NCI-H1048 (cell line): ENCODE measurements at regions not wholly inside any gene's neighbourhood (a gene's known extent, or its start where the extent isn't known, plus 50 kb on each side); places are given as distances from the start of the nearest gene placed in this dataset.
A peak's percentile ranks its signal among the peaks of the same experiment; 100 is the strongest.
"Not testable (repeated sequence)": the region's sequence is repeated elsewhere in the genome, so short reads cannot be mapped to it uniquely, and the experiment has no call there.

Source experiments
- DNase-seq: peaks from one replicate; lab custom pipeline; 2025; lab: John Stamatoyannopoulos, UW

GRCh38 chr2:234156326-234156725 is 105.8 kb downstream of the SPP2 start:
- no peak for DNase-seq

GRCh38 chr2:234152835-234153234 is 102.3 kb downstream of the SPP2 start:
- DNase-seq, result not testable (repeated sequence)

DNA sequence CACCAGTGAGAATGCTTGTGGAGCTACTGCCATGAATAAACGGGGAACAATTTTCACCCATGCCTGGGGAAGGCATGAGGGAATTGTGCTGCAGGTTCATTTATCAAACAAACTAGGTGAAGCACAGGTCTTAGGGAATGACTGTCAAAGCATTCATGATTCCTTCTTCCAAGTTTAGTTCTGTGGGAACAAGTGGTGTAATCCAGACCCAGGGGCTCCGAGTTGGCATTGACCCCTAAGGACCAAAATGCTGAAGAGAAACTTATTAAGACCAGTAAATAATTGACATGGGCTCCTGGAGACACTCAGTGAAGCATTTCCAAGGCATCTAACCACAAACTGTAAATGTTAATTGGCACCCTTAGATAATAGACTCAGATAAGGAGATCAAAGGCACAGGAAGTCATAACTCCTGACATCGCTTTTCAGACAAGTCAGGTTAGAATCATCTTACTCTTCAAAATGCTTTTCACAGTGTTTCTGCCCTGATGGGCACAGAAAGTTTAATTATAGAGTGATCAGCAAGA is 96.9 kb downstream of the SPP2 start:
- DNase-seq, result no peak

DNA sequence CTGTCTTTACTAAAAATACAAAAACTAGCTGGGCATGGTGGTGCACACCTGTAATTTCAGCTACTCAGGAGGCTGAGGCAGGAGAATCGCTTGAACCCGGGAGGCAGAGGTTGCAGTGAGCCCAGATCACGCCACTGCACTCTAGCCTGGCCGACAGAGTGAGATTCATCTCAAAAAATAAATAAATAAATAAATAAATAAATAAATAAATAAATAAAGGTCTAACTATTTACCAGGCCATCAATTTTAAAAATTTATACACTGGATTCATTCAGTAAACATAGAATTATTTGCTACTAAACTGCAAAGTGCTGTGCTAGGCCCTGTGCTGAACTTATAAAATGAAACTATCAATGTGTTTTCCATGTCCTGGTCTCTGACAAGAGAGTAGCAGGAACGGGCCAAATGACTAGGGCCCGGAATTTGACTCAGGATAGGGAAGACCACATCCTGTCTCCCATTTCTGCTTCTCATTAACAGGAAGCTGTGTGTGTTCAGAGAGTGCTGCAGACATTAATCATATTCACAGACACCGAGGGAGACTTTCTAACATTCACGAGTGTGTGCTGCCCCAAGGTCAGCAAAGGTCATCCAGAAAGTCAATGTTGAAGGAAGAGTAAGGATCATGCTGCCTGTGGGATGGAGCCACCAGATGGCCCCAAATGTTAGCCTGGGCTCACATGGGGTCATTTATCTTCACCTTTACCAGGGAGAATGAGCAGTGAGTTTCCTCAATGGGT is 95.8 kb downstream of the SPP2 start:
- DNase-seq, result no peak

DNA sequence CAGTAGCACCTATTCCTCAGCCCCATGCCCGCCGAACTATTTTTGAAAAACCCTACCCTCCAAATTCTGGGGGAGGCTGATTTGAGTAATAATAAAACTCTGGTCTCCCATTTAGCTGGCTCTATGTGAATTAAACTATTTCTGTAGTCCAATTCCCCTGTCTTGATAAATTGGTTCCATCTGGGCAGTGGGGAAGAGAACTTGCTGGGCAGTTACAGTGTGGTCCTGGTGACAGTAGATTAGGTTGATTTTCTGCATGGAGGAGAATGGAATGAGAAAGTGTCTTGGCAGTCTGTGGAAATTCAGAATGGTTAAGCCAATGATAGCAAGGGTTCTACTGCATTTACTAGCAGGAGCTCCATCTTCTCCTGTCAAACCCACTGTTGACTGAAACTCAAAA is 95.0 kb downstream of the SPP2 start:
- DNase-seq, result no peak

DNA sequence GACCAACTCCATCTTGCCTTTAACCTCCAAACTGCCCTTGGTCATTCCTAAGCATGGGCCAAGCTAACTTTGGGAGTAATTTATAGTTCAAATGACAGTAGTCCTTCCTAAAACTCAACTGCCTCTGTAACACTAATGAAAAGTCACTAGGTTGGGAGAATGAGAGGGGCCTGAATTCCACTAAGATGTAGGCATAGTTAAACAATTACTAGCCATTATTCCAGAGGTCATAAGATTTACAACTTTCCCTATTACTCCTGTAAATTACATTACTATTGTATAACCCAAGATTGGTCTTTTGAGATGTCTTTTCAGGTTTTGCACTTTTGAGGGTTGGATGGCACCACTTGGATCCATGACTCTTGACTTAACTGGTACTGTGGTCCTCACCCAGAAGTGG is 94.6 kb downstream of the SPP2 start:
- no peak for DNase-seq

- no peak for DNase-seq
Observed at GRCh38 chr2:234143896-234144295, 93.4 kb downstream of the SPP2 start.

- DNase-seq, result no peak
Observed at GRCh38 chr2:234142530-234142929, 92.0 kb downstream of the SPP2 start.

- no peak for DNase-seq
Observed at GRCh38 chr2:234139755-234140154, 89.3 kb downstream of the SPP2 start.

GRCh38 chr2:234138836-234139235 is 88.3 kb downstream of the SPP2 start:
- DNase-seq, result no peak

DNA sequence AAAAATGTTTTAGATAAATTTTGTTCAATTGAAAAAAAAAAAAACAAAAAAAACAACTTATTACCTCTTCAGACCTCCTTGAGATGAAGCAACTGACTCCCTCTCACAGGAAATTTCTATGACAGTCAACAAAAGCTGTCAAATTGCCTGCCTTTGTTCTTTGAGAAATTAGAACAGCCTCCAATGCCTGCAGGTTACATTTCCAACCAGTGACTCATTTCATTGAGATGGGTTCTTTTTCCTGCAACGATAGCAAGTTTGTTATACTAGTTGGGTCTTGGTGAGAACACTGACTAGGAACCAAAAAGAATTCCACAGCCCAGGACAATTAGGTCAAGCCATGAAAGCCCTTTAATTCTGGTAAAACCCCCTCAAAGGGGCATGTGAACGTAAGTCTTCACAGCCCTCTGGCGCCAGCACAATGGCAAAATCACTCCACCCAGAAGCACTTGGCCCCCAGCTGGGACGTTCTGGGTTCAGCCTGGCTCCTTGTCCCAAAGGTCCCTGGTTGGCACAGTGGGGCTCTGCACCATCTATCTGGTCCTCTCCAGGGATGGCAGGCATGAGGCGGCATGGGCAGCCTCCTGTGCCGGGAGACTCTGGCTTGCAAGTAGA is 87.0 kb downstream of the SPP2 start:
- DNase-seq, result no peak

DNA sequence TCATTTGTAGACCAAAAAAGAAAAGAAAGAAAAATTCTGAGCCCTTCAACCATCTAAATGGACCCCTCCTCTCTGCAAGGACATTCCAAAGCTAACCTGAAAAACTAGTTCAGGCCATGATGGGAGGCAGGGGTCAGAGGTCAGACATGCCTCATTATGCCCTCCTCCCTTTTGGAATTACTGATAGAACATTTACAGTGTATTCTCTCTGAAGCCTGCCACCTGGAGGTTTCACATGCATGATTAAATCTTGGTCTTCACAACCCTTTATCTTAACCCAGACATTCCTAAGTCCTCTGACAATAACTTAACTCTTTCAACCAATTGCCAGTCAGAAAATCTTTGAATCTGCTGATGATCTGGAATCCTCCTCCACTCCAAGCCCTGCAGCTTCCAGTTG is 86.0 kb downstream of the SPP2 start:
- no peak for DNase-seq

DNA sequence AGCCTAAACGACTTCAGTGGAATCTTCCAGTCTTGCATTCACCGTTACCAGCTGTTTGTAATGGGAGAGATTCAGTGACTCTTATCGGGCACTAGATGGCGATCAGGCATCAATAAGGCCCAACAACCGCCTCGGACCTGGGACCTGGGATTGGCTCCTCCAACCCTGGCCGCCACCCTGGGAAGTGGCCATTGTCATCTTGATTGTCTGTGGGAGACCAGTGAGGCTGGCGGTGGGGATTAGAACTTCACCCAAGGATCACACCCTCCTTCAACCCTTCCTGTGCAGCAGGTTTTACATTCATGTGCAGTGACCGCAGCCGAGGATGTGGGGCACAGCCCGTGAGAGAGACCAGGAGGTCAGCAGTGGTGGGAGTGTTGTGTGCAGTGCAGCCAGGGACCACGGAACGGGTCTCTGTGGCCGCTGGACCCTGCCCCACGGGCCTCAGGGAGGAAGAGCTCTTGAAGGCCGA is 85.3 kb downstream of the SPP2 start:
- DNase-seq, result peak; percentile 5

- no peak for DNase-seq
Observed at GRCh38 chr2:234134496-234134895, 84.0 kb downstream of the SPP2 start.

DNA sequence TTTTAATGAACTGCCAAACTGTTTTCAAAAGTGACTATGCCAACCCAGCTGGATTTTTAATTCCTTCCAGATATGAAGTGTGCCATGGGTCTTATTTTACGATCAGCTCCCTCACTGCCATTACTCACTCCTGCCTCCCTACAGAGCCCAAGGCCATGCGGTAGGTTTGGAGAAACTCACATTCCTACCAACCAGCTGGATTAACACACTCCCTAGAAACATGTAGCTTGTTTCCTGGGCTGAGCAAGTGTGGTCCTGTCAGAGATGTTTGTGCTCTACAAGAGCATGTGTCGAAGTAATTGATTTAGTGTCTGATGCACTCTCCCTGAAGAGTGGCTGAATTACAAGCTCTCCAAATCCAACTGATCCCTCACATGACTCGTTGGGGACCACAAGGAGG is 82.5 kb downstream of the SPP2 start:
- no peak for DNase-seq

DNA sequence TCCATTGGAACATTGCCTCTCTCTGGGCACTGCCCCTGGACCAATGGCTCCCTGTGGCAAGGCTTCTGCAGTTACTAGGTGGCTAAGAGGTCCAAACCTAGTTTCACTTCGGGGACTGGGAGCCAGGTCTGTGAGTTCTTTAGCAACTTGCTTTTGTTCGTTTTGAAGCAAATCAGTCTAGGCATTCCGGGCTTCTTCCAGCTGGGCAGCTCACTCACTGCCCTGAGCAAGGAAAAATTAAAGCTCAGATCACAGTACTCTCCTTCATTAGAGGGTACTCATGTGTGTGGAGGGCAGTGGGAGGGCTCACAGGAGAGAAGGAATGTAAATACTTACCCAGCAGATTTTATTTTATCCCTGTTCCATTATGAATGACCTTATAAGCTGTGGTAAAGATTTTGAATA is 80.3 kb downstream of the SPP2 start:
- DNase-seq, result peak; percentile 91

GRCh38 chr2:234128606-234129005 is 78.1 kb downstream of the SPP2 start:
- DNase-seq, result no peak
